ENCODE measurements at regions not wholly inside any gene's neighbourhood (a gene's known extent, or its start where the extent isn't known, plus 50 kb on each side); places are given as distances from the start of the nearest gene placed in this dataset.

- BruUV-seq (replicated peaks): no TSS peak
- Histone ChIP-seq H2BK15ac (ENCODE audit: low read depth, low read length) (no peak overlapping the region), H3K27ac (ENCODE audit: insufficient read depth, low read length) (no peak overlapping the region), H2AFZ (replicated peaks; ENCODE audit: low read length, poor library complexity) (no peak overlapping the region), H3K9ac (ENCODE audit: low read depth, low read length) (no peak overlapping the region), H3K9me3 (ENCODE audit: control insufficient read depth, insufficient read depth, low read length) (peaks cover 5% of the 10 kb centered on the region), H4K5ac (ENCODE audit: low read depth, low read length) (no peak overlapping the region), H2AK9ac (replicated peaks; ENCODE audit: low read depth, low read length, poor library complexity) (no peak overlapping the region), H3K56ac (ENCODE audit: extremely low read depth, insufficient read depth, low read length) (no peak overlapping the region), H3K79me1 (ENCODE audit: low read depth in 1 of 2, low read length in 2 of 2) (no peaks in the 10 kb centered on the region), H3K36me3 (ENCODE audit: control insufficient read depth, insufficient read depth, low read length) (no peaks in the 10 kb centered on the region), H3K23ac (ENCODE audit: low read depth, low read length) (no peak overlapping the region), H3K4me2 (ENCODE audit: low read depth, low read length) (no peak overlapping the region), H2BK5ac (ENCODE audit: low read depth, low read length, poor library complexity, severe bottlenecking) (no peak overlapping the region), H2AK5ac (ENCODE audit: low read depth, low read length) (no peak overlapping the region), H2BK20ac (ENCODE audit: low read depth, low read length) (no peak overlapping the region), H3K14ac (replicated peaks; ENCODE audit: low read depth, low read length) (no peak overlapping the region), H3K4ac (ENCODE audit: low read depth, low read length) (no peak overlapping the region), H4K8ac (ENCODE audit: low read depth in 2 of 2, low read length in 2 of 2) (no peak overlapping the region), H3K4me3 (ENCODE audit: insufficient read depth, low read depth, low read length) (no peak overlapping the region), H3K4me1 (ENCODE audit: control insufficient read depth, insufficient read depth, low read length) (no peaks in the 10 kb centered on the region), H3K27me3 (ENCODE audit: control insufficient read depth, insufficient read depth, low read length) (peaks cover under 1% of the 10 kb centered on the region; the same call in 1 of the 2 replicates), H2BK120ac (ENCODE audit: low read depth, low read length) (no peak overlapping the region), H4K20me1 (ENCODE audit: insufficient read depth, low read length) (no peaks in the 10 kb centered on the region), H3K18ac (ENCODE audit: low read depth, low read length) (no peak overlapping the region), H4K91ac (ENCODE audit: insufficient read depth, low read depth, low read length) (no peak overlapping the region), H3K9me1 (ENCODE audit: insufficient read depth, low read length) (no peaks in the 10 kb centered on the region)
- ATAC-seq (ENCODE audit: low read depth) (no peak), DNase-seq (no peak)
- intact Hi-C loops (cut with micrococcal nuclease): loop anchor here (1.0 to 10.0 kb wide), 6 partner anchors 123 to 1239 kb away; partner anchors contain the start of gene ARID1B
- POLR2A ChIA-PET (ENCODE audit: unreplicated experiment): no interaction called here
- in situ Hi-C loops (cut with MboI; ENCODE audit: low sequenced_read_pairs): loop anchor here (10.0 to 25.0 kb wide), 4 partner anchors 199 to 1226 kb away; no protein-coding TSS in a partner anchor
- no peak for TF ChIP-seq RAD21 (IDR thresholded peaks at IDR 0.05; ENCODE audit: low read length)
- TF ChIP-seq CTCF (conservative IDR thresholded peaks at IDR 0.05; ENCODE audit: low read depth, low read length): no peak
- no peak for TF ChIP-seq RCOR1 (IDR thresholded peaks at IDR 0.05; ENCODE audit: insufficient replicate concordance, low read length)
- TF ChIP-seq, protein P1, sequence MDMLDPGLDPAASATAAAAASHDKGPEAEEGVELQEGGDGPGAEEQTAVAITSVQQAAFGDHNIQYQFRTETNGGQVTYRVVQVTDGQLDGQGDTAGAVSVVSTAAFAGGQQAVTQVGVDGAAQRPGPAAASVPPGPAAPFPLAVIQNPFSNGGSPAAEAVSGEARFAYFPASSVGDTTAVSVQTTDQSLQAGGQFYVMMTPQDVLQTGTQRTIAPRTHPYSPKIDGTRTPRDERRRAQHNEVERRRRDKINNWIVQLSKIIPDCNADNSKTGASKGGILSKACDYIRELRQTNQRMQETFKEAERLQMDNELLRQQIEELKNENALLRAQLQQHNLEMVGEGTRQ (IDR thresholded peaks at IDR 0.05; ENCODE audit: low read depth, low read length): no peak
- no peak for TF ChIP-seq RFX5 (IDR thresholded peaks at IDR 0.05; ENCODE audit: low read depth, low read length)
- no peak for TF ChIP-seq MAFK (IDR thresholded peaks at IDR 0.05; ENCODE audit: low read depth, low read length)
- no peak for TF ChIP-seq BHLHE40 (IDR thresholded peaks at IDR 0.05; ENCODE audit: low read depth, low read length)
- no peak for TF ChIP-seq MXI1 (IDR thresholded peaks at IDR 0.05; ENCODE audit: borderline replicate concordance, low read depth, low read length)
- TF ChIP-seq NFE2L2 (IDR thresholded peaks at IDR 0.05; ENCODE audit: low read depth, low read length): no peak
- no peak for TF ChIP-seq CHD1 (IDR thresholded peaks at IDR 0.05; ENCODE audit: low read depth, low read length)
- TF ChIP-seq POLR2A (IDR thresholded peaks at IDR 0.05; ENCODE audit: low read depth, low read length): no peak
- TF ChIP-seq, protein P2, sequence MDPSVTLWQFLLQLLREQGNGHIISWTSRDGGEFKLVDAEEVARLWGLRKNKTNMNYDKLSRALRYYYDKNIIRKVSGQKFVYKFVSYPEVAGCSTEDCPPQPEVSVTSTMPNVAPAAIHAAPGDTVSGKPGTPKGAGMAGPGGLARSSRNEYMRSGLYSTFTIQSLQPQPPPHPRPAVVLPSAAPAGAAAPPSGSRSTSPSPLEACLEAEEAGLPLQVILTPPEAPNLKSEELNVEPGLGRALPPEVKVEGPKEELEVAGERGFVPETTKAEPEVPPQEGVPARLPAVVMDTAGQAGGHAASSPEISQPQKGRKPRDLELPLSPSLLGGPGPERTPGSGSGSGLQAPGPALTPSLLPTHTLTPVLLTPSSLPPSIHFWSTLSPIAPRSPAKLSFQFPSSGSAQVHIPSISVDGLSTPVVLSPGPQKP (IDR thresholded peaks at IDR 0.05; ENCODE audit: borderline replicate concordance, low read depth, low read length): no peak
- TF ChIP-seq CEBPB (IDR thresholded peaks at IDR 0.05; ENCODE audit: low read depth, low read length): no peak
- no peak for TF ChIP-seq SMC3 (IDR thresholded peaks at IDR 0.05; ENCODE audit: low read depth, low read length)
- TF ChIP-seq MAZ (IDR thresholded peaks at IDR 0.05; ENCODE audit: borderline replicate concordance, low read depth, low read length): no peak
- CTCF ChIA-PET: no interaction called here
- no CpG with 5 or more reads among the region's 9 CpGs for WGBS, 2 experiments (ENCODE audit: extremely low coverage in 2 of 2, insufficient read length in 1 of 2)
- dilution Hi-C loops (cut with HindIII; ENCODE audit: low sequenced_read_pairs, unreplicated experiment): no loop called here
Measured at GRCh38 chr6:156563714-156564113, 213.5 kb upstream of the ARID1B start.
